OCI-M2 (cell line): ENCODE measurements at regions not wholly inside any gene's neighbourhood (a gene's known extent, or its start where the extent isn't known, plus 50 kb on each side); places are given as distances from the start of the nearest gene placed in this dataset.

Experiments
- DNase-seq: peaks from one replicate; lab custom pipeline; 2025; ENCODE audit not compliant: unreplicated experiment; lab: John Stamatoyannopoulos, UW

- DNase-seq, result no peak
Observed at GRCh38 chr2:105625632-105626031, 119.1 kb upstream of the NCK2 start.

GRCh38 chr2:105621038-105621437 is 123.7 kb upstream of the NCK2 start:
- DNase-seq, result no peak

- no peak for DNase-seq
Observed at GRCh38 chr2:105618351-105618659, 126.4 kb upstream of the NCK2 start.

GRCh38 chr2:105617631-105618350 is 126.9 kb upstream of the NCK2 start:
- DNase-seq, result no peak

GRCh38 chr2:105615305-105615704 is 129.4 kb upstream of the NCK2 start:
- DNase-seq, result no peak

- no peak for DNase-seq
Observed at GRCh38 chr2:105611811-105612424, 132.8 kb upstream of the NCK2 start.

GRCh38 chr2:105611333-105611637 is 133.4 kb upstream of the NCK2 start:
- DNase-seq, result no peak

GRCh38 chr2:105610576-105611332 is 134.0 kb upstream of the NCK2 start:
- DNase-seq, result no peak

GRCh38 chr2:105609746-105610402 is 134.8 kb upstream of the NCK2 start:
- no peak for DNase-seq

GRCh38 chr2:105607920-105608504 is 136.7 kb upstream of the NCK2 start:
- DNase-seq, result no peak

- DNase-seq, result no peak
Observed at GRCh38 chr2:105606081-105606480, 138.6 kb upstream of the NCK2 start.

- DNase-seq, result no peak
Observed at GRCh38 chr2:105604938-105605337, 139.8 kb upstream of the NCK2 start.

- DNase-seq, result no peak
Observed at GRCh38 chr2:105600949-105601794, 143.5 kb upstream of the NCK2 start.

GRCh38 chr2:105600602-105600948 is 144.1 kb upstream of the NCK2 start:
- DNase-seq, result no peak

- DNase-seq, result no peak
Observed at GRCh38 chr2:105600037-105600442, 144.7 kb upstream of the NCK2 start.

- DNase-seq, result no peak
Observed at GRCh38 chr2:105598829-105599698, 145.6 kb upstream of the NCK2 start.

- no peak for DNase-seq
Observed at GRCh38 chr2:105597806-105598803, 146.6 kb upstream of the NCK2 start.

GRCh38 chr2:105597011-105597805 is 147.5 kb upstream of the NCK2 start:
- no peak for DNase-seq
